ENCODE measurements at regions not wholly inside any gene's neighbourhood (a gene's known extent, or its start where the extent isn't known, plus 50 kb on each side); places are given as distances from the start of the nearest gene placed in this dataset.
A peak's percentile ranks its signal among the peaks of the same experiment; 100 is the strongest.

DNA sequence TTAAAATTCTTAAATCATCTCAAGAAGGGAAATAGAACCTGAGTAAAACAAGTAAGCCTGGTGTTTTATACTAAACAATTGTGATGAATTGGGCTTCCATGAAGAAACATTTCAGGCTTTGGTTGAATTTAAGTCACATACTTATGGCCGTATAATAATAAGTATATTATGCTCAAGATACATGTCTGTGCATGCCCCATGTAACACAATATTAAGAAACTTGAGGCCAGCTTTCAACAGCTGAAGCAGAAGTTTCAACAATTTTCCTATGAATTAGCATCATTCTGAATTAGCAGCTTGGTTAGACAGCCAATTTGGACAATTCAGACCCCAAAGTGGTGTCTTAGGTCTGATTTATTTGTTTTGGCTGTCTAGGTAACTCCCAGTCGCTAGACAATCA is 243.7 kb downstream of the MYLK4 start:
- Histone ChIP-seq H3K4me1 (no peaks in the 10 kb centered on the region), H3K4me3 (no peak overlapping the region), H3K36me3 (no peaks in the 10 kb centered on the region), H3K27ac (no peak overlapping the region), H3K27me3 (no peaks in the 10 kb centered on the region), H3K9me3 (no peaks in the 10 kb centered on the region)
- no peak for ATAC-seq
- intact Hi-C loops (cut with DNase I): no loop called here
- TF ChIP-seq, protein P1, sequence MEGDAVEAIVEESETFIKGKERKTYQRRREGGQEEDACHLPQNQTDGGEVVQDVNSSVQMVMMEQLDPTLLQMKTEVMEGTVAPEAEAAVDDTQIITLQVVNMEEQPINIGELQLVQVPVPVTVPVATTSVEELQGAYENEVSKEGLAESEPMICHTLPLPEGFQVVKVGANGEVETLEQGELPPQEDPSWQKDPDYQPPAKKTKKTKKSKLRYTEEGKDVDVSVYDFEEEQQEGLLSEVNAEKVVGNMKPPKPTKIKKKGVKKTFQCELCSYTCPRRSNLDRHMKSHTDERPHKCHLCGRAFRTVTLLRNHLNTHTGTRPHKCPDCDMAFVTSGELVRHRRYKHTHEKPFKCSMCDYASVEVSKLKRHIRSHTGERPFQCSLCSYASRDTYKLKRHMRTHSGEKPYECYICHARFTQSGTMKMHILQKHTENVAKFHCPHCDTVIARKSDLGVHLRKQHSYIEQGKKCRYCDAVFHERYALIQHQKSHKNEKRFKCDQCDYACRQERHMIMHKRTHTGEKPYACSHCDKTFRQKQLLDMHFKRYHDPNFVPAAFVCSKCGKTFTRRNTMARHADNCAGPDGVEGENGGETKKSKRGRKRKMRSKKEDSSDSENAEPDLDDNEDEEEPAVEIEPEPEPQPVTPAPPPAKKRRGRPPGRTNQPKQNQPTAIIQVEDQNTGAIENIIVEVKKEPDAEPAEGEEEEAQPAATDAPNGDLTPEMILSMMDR (IDR thresholded peaks at IDR 0.05): no peak
- no peak for DNase-seq

DNA sequence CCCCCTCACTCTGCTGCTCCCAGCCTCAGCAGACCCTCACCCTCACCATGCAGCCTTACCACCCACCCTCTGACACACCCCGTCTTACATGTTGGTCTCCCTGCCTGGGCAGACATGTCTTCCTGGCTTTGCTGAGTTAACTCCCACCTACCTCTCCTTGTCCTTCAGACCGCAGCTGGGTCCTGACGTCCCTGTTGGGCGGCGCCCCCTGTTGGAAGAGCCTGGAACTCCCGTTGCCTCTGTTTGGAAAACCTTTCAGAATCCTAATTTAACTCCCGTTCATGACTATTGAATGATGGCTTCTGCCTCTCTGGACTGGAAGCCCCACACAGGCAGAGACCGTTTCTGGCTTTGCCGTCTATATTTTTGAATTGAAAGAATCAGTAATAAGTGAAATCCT is 245.1 kb downstream of the MYLK4 start:
- H3K9me3 ChIP-seq: no peaks in the 10 kb centered on the region
- H3K27me3 ChIP-seq: no peaks in the 10 kb centered on the region
- TF ChIP-seq, protein P1 (IDR thresholded peaks at IDR 0.05): peak; percentile 20
- DNase-seq: no peak
- intact Hi-C loops (cut with DNase I): no loop called here
- H3K36me3 ChIP-seq: no peaks in the 10 kb centered on the region
- H3K4me3 ChIP-seq: no peak overlapping the region
- no peaks in the 10 kb centered on the region for H3K4me1 ChIP-seq
- peak; percentile 27 for ATAC-seq
- H3K27ac ChIP-seq: no peak overlapping the region

DNA sequence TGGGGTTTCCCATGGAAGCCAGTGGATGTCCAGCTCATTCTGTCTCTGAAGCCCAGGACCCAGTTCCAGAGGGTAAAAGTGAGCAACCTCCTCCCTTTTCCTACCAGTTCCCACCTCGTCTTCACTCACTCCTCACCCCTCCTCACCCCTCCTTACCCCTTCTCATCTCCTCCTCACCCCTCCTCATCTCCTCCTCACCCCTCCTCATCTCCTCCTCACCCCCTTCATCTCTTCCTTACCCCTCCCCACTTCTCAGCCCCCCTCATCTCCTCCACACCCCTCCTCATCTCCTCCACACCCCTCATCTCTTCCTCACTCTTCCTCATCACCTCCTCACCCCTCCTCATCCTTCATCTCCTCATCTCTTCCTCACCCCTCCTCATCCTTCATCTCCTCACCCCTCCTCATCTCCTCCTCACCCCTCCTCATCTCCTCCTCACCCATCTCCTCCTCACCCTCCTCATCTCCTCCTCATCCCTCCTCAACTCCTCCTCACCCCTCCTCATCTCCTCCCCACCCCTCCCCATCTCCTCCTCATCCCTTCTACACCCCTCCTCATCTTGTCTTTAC is 246.1 kb downstream of the MYLK4 start:
- TF ChIP-seq, protein P1 (IDR thresholded peaks at IDR 0.05): no peak
- Histone ChIP-seq H3K9me3 (no peaks in the 10 kb centered on the region), H3K27me3 (no peaks in the 10 kb centered on the region), H3K4me3 (no peak overlapping the region), H3K27ac (no peak overlapping the region), H3K36me3 (no peaks in the 10 kb centered on the region), H3K4me1 (no peaks in the 10 kb centered on the region)
- DNase-seq (no peak), ATAC-seq (no peak)
- intact Hi-C loops (cut with DNase I): no loop called here

DNA sequence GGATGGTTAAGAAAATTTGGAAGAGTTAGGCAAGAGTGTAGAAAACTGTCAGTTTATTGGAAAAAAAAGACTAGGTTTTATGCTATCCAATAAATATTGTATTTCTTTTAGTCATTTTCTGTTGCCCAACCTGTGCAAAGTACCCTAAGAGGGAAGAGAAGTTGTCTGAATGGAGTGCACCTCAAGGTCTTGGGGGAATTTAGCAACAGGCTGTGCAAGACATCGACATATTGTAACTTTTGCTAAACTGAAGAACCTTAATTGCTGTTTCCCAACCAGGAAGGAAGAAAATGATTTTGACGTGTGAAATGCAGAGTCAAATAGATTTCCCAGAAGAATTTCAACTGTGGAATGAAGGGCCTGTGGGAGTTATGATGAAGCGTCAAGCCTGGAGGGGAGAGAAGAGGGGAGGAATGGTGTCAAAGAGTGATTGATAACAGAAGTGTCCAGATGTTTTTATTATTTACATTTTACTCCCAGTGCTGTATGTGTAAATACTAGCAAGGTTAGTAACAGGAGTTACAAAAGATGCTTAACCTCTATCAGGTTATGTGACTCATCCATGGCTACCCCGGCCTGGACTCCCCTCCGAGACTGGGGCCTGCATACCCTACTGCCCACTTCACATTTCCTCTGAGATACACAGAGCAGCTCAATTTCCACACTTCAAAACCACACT is 246.8 kb downstream of the MYLK4 start:
- no peaks in the 10 kb centered on the region for H3K4me1 ChIP-seq
- DNase-seq (no peak), ATAC-seq (peak; percentile 42)
- H3K36me3 ChIP-seq: no peaks in the 10 kb centered on the region
- no peaks in the 10 kb centered on the region for H3K9me3 ChIP-seq
- H3K27ac ChIP-seq: no peak overlapping the region
- H3K27me3 ChIP-seq: no peaks in the 10 kb centered on the region
- intact Hi-C loops (cut with DNase I): no loop called here
- H3K4me3 ChIP-seq: no peak overlapping the region
- TF ChIP-seq, protein P1 (IDR thresholded peaks at IDR 0.05): no peak

DNA sequence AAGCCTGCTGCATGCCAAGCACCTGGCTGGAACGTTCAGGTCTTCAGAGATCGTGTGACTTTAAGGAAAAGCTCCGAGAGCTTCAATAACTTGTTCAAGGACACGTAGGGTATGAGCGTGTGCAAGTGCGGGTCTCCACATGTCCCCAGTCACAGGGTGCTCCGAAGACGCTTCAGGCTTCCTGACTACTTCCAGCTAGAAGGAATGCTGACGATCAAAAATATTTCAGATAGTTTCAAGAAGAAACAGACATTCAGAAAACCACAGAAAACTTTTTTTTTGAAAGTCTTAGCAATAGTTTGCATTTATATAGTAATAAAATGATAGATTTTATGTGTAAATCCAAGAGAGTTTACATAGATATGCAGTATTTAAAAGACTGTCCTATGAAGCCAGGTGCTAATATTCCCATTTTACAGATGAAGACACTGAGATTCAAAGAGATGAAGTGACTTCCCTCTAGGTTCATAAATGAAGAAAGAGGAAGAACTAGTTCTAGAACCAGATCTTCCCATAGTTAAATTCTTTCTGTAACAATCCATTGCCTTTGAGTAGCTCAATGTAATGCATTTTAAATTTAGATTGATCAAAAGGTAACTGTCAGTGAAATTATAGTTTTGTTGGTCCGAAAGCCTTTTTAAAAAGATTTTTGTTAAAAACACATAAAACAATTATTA is 247.6 kb downstream of the MYLK4 start:
- H3K27me3 ChIP-seq: no peaks in the 10 kb centered on the region
- DNase-seq (no peak), ATAC-seq (no peak)
- TF ChIP-seq, protein P1 (IDR thresholded peaks at IDR 0.05): no peak
- no peaks in the 10 kb centered on the region for H3K9me3 ChIP-seq
- H3K4me1 ChIP-seq: no peaks in the 10 kb centered on the region
- no peaks in the 10 kb centered on the region for H3K36me3 ChIP-seq
- H3K4me3 ChIP-seq: no peak overlapping the region
- intact Hi-C loops (cut with DNase I): no loop called here
- H3K27ac ChIP-seq: no peak overlapping the region
